ENCODE measurements at regions not wholly inside any gene's neighbourhood (a gene's known extent, or its start where the extent isn't known, plus 50 kb on each side); places are given as distances from the start of the nearest gene placed in this dataset.

- TF ChIP-seq CTCF (IDR thresholded peaks at IDR 0.05) = no peak
- TF ChIP-seq POLR2A (IDR thresholded peaks at IDR 0.05; ENCODE audit: low read depth) = no peak
- TF ChIP-seq POLR2AphosphoS5 (IDR thresholded peaks at IDR 0.05) = no peak
- no peak for TF ChIP-seq EP300 (IDR thresholded peaks at IDR 0.05)
These were observed 85.0 kb upstream of the ANKH start for GRCh38 chr5:14956423-14957046.

Data from esophagus muscularis mucosa (tissue), 4 donors.